K562 (cell line): ENCODE measurements at regions not wholly inside any gene's neighbourhood (a gene's known extent, or its start where the extent isn't known, plus 50 kb on each side); places are given as distances from the start of the nearest gene placed in this dataset.

ENCODE experiments used
- EZH2 ChIP-seq: IDR thresholded peaks from 2 replicates; pipeline ENCODE4 v1.6.1; 2012; ENCODE audit warnings: low read depth, mild to moderate bottlenecking, inconsistent platforms, low read length, borderline replicate concordance
- FOXJ3 ChIP-seq: sonication (generic); formaldehyde crosslinking; IDR thresholded peaks from 2 replicates; pipeline ENCODE4 v1.4.0; 2020; ENCODE audit warnings: mild to moderate bottlenecking, missing genetic modification reagents
- NEUROD1 ChIP-seq: fragments of 150-350 bp; IDR thresholded peaks from 2 replicates; pipeline ENCODE4 v1.6.1; 2014; ENCODE audit warnings: borderline replicate concordance, low read length, low read depth; ENCODE audit not compliant: partially characterized antibody
- POLR2A ChIP-seq: fragments of 450-650 bp; conservative IDR thresholded peaks from 2 replicates; pipeline ENCODE4 v1.6.1; 2016
- RFX5 ChIP-seq: IDR thresholded peaks from 2 replicates; pipeline ENCODE4 v1.6.1; 2011; ENCODE audit warnings: low read depth, mild to moderate bottlenecking, improper control_type of control experiment, low read length
- SRSF1 ChIP-seq: fragments of 200-400 bp; formaldehyde crosslinking; IDR thresholded peaks from 2 replicates; pipeline ENCODE4 v1.6.1; 2017; ENCODE audit warnings: mild to moderate bottlenecking, low read depth, low read length, moderate library complexity
- ZC3H4 ChIP-seq: sonication (generic); formaldehyde crosslinking; IDR thresholded peaks from 2 replicates; pipeline ENCODE4 v1.9.0; 2021; ENCODE audit warnings: missing genetic modification reagents, borderline replicate concordance
- ZNF41 ChIP-seq: fragments of 250-450 bp; sonication (Bioruptor Pico); conservative IDR thresholded peaks from 2 replicates; pipeline ENCODE4 v1.4.0; 2020; ENCODE audit warnings: mild to moderate bottlenecking

- no peak for TF ChIP-seq SRSF1
- TF ChIP-seq EZH2 = no peak
- TF ChIP-seq ZNF41 (CRISPR knock-in tag) = no peak
- no peak for TF ChIP-seq RFX5
- TF ChIP-seq ZC3H4 (CRISPR knock-in tag) = no peak
- TF ChIP-seq POLR2A = no peak
- no peak for TF ChIP-seq NEUROD1
- no peak for TF ChIP-seq FOXJ3
Measured at GRCh38 chr5:44727100-44727499, 81.6 kb upstream of the MRPS30 start.
